Fibroblast of peridontal ligament (primary cell): ENCODE measurements at regions not wholly inside any gene's neighbourhood (a gene's known extent, or its start where the extent isn't known, plus 50 kb on each side); places are given as distances from the start of the nearest gene placed in this dataset.
A peak's percentile ranks its signal among the peaks of the same experiment; 100 is the strongest.
"Not testable (repeated sequence)": the region's sequence is repeated elsewhere in the genome, so short reads cannot be mapped to it uniquely, and the experiment has no call there.

Source experiments
- DNase-seq: peaks from one replicate; pipeline ENCODE4 v3.0.0-alpha.2; 2010; ENCODE audit errors: extremely low read depth

- no peak for DNase-seq
These were observed 225.4 kb downstream of the DKK1 start for GRCh38 chr10:52539463-52539862.

- no peak for DNase-seq
These were observed 226.5 kb downstream of the DKK1 start for GRCh38 chr10:52540479-52540984.

- DNase-seq: peak; percentile 93
These were observed 227.0 kb downstream of the DKK1 start for GRCh38 chr10:52541006-52541473.

- peak; percentile 28 for DNase-seq
These were observed 228.8 kb downstream of the DKK1 start for GRCh38 chr10:52542906-52543305.

GRCh38 chr10:52551046-52551445 is 221.5 kb downstream of the MBL2 start:
- DNase-seq: no peak

GRCh38 chr10:52558090-52558489 is 214.5 kb downstream of the MBL2 start:
- no peak for DNase-seq

- DNase-seq: no peak
These were observed 211.3 kb downstream of the MBL2 start for GRCh38 chr10:52561322-52561721.

GRCh38 chr10:52563360-52563759 is 209.2 kb downstream of the MBL2 start:
- DNase-seq: peak; percentile 21

- peak; percentile 82 for DNase-seq
These were observed 205.9 kb downstream of the MBL2 start for GRCh38 chr10:52566471-52567246.

GRCh38 chr10:52567247-52567580 is 205.4 kb downstream of the MBL2 start:
- DNase-seq: no peak

GRCh38 chr10:52568309-52568708 is 204.3 kb downstream of the MBL2 start:
- peak; percentile 20 for DNase-seq

GRCh38 chr10:52570490-52570889 is 202.1 kb downstream of the MBL2 start:
- peak; percentile 9 for DNase-seq

- DNase-seq: peak; percentile 86
These were observed 201.6 kb downstream of the MBL2 start for GRCh38 chr10:52571018-52571417.

GRCh38 chr10:52571516-52572182 is 200.9 kb downstream of the MBL2 start:
- DNase-seq: no peak

- DNase-seq: no peak
These were observed 199.2 kb downstream of the MBL2 start for GRCh38 chr10:52573347-52573746.

- no peak for DNase-seq
These were observed 197.9 kb downstream of the MBL2 start for GRCh38 chr10:52574697-52575096.

GRCh38 chr10:52577047-52577446 is 195.5 kb downstream of the MBL2 start:
- no peak for DNase-seq

- DNase-seq: peak; percentile 56
These were observed 193.6 kb downstream of the MBL2 start for GRCh38 chr10:52578871-52579405.

GRCh38 chr10:52581636-52582035 is 190.9 kb downstream of the MBL2 start:
- not testable (repeated sequence) for DNase-seq

- no peak for DNase-seq
These were observed 189.2 kb downstream of the MBL2 start for GRCh38 chr10:52583336-52583735.

GRCh38 chr10:52586710-52587109 is 185.9 kb downstream of the MBL2 start:
- DNase-seq: no peak

GRCh38 chr10:52597189-52597863 is 175.3 kb downstream of the MBL2 start:
- DNase-seq: peak; percentile 45
